ENCODE measurements at regions not wholly inside any gene's neighbourhood (a gene's known extent, or its start where the extent isn't known, plus 50 kb on each side); places are given as distances from the start of the nearest gene placed in this dataset.
"Not testable (repeated sequence)": the region's sequence is repeated elsewhere in the genome, so short reads cannot be mapped to it uniquely, and the experiment has no call there.

- DNase-seq = no peak
Observed at GRCh38 chr7:85875398-85875797, 688.5 kb upstream of the SEMA3D start.

- DNase-seq = no peak
Observed at GRCh38 chr7:85866540-85866939, 679.7 kb upstream of the SEMA3D start.

GRCh38 chr7:85851571-85852193, 664.8 kb upstream of the SEMA3D start:
- no peak for DNase-seq

- no peak for DNase-seq
Observed at GRCh38 chr7:85850381-85850780, 663.5 kb upstream of the SEMA3D start.

- no peak for DNase-seq
Observed at GRCh38 chr7:85840554-85840953, 653.7 kb upstream of the SEMA3D start.

GRCh38 chr7:85833066-85833465, 646.2 kb upstream of the SEMA3D start:
- DNase-seq = no peak

- no peak for DNase-seq
Observed at GRCh38 chr7:85830982-85831381, 644.1 kb upstream of the SEMA3D start.

GRCh38 chr7:85829817-85830432, 643.1 kb upstream of the SEMA3D start:
- no peak for DNase-seq

GRCh38 chr7:85829176-85829575, 642.3 kb upstream of the SEMA3D start:
- DNase-seq = no peak

GRCh38 chr7:85828614-85829013, 641.8 kb upstream of the SEMA3D start:
- DNase-seq = no peak

GRCh38 chr7:85823396-85824080, 636.7 kb upstream of the SEMA3D start:
- no peak for DNase-seq

- DNase-seq = no peak
Observed at GRCh38 chr7:85821926-85822325, 635.1 kb upstream of the SEMA3D start.

- no peak for DNase-seq
Observed at GRCh38 chr7:85820702-85821443, 634.0 kb upstream of the SEMA3D start.

- DNase-seq = no peak
Observed at GRCh38 chr7:85815526-85815925, 628.7 kb upstream of the SEMA3D start.

GRCh38 chr7:85806321-85806720, 619.5 kb upstream of the SEMA3D start:
- DNase-seq = no peak

- no peak for DNase-seq
Observed at GRCh38 chr7:85805656-85806055, 618.8 kb upstream of the SEMA3D start.

GRCh38 chr7:85805249-85805648, 618.4 kb upstream of the SEMA3D start:
- no peak for DNase-seq

- no peak for DNase-seq
Observed at GRCh38 chr7:85802211-85802610, 615.4 kb upstream of the SEMA3D start.

GRCh38 chr7:85796956-85797355, 610.1 kb upstream of the SEMA3D start:
- DNase-seq = no peak

- not testable (repeated sequence) for DNase-seq
Observed at GRCh38 chr7:85791098-85791497, 604.2 kb upstream of the SEMA3D start.

GRCh38 chr7:85781606-85782005, 594.8 kb upstream of the SEMA3D start:
- DNase-seq = no peak

GRCh38 chr7:85776691-85777345, 590.0 kb upstream of the SEMA3D start:
- no peak for DNase-seq

- no peak for DNase-seq
Observed at GRCh38 chr7:85775431-85775830, 588.6 kb upstream of the SEMA3D start.
